ENCODE measurements at regions not wholly inside any gene's neighbourhood (a gene's known extent, or its start where the extent isn't known, plus 50 kb on each side); places are given as distances from the start of the nearest gene placed in this dataset.
"Not testable (repeated sequence)": the region's sequence is repeated elsewhere in the genome, so short reads cannot be mapped to it uniquely, and the experiment has no call there.

DNA sequence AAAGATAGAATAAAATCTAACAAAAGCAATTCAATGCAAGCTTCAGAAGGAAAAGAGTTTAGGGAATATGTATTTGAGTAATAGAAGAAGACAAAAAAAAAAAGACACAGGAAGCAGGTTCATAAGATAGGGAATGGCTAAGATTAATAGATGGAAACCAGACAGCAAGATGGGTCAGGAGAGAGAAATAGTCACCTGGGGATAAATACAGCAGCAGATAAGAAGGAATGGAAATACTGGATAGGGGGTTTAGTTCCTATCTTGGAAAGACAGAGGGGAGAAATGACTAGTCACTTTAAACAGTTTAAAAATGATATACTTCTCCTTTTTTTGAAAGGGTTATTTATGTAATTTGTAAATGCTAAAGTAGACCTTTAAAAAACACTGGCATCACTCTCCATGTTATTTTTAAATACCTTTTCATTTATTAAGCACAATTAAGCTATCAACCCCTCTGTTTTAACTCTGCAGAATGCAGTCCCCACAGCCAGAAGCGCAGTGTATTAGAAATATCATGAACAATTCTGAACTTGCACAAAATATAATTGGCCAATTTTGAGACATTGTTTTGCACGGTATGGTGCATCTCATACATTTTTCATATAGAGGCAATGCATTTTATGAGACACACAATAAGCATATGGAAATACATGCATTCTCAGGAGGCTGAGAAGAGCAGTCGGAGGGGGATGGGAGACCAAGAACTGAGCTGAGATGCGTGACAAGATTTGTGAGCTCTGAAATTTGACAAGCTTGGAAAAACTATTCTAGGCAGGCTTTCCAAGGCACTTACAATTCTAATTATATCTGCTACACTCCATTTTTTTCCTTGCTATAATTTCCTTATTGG, 303.4 kb upstream of the PRICKLE1 start:
- FAIRE-seq (no peak), DNase-seq (ENCODE audit: low spot score in 2 of 2) (no peak)

DNA sequence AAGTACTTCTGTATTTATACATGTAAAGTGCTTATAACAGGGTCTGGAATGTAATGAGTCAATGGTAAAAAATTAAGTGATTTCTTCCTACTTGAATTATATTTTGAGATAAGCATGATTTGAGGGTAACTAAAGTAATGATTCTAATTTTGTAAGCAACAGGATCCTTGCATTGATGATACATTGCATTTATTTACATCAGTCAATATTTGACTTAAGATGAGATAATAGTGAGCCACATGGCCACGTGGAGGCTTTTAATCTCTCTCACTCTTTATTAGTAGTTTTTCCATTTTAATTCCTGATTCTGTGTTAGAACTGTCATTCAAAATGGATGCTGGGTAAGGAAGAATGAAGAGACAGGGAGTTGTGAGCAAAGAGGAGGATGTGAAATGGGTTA, 298.1 kb upstream of the PRICKLE1 start:
- FAIRE-seq (no peak), DNase-seq (ENCODE audit: low spot score in 2 of 2) (no peak)

DNA sequence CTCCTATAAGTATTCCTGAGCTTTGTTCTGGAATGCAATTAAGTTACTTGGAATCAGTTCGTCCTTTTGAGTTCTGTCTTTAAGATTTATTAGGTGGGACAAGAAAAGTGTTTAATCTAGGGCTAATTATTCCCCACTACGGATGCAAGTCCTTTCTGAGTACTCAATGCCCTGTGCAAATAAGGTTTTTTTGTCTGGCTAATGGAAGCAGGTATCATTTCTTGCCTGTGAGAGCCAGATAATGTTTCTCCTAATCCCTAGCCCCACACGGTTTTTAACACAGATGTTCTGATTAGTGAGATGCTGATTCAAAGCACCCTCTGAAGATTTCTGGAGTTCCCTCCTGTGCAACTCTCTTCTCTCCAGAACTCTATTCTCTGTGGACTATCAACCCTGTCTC, 296.6 kb upstream of the PRICKLE1 start:
- FAIRE-seq, result no peak
- no peak for DNase-seq (ENCODE audit: low spot score in 2 of 2)

DNA sequence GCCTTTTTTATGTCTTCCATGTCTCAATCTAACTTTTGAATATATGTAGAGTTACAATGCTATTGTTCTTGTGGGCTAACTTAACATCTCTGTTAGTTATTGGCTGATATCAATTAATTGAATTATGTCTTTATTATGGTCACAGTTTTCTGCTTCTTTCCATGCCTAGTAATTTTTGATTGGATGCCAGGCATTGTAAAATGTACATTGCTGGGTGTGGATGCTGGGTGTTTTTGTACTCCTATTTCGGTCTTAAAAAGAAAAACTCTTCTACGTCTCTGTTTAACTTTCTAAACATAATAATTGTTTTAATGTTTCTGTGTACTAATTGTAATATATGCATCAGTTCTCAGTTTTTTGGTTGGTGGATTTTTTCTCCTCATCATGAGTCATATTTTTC, 296.1 kb upstream of the PRICKLE1 start:
- FAIRE-seq, result no peak
- no peak for DNase-seq (ENCODE audit: low spot score in 2 of 2)

DNA sequence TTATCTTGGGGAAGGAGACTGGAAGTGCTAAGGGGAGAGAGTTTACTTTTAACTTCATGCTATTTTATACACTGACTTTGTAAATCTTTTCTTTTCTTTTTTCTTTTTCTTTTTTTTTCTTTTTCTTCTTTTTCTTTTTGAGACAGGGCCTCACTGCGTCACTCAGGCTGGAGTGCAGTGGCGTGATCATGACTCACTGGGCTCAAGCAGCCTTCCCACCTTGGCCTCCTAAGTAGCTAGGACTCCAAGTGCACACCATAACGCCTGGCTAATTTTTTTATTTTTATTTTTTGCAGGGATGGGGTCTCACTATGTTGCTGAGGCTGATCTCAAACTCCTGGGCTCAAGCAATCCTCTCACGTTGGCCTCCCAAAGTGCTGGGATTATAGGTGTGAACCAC, 294.6 kb upstream of the PRICKLE1 start:
- DNase-seq (ENCODE audit: low spot score in 2 of 2) (no peak), FAIRE-seq (no peak)

DNA sequence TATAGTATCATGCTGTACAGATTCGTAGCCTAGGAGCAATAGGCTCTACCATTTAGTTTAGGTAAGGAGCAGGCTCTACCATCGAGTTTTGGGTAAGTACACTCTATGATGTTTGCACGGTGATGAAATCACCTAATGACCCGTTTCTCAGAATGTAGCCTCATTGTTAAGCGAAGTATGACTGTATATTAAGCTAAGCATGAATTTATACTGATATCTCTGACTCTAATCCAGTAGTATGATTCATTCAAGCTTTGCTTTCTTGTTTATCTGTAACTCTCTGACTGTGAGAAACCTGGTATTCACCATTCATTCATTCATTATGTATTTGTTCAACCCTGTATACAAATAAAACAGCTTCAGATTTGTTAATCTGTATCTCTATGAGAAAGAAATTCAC, 283.9 kb upstream of the PRICKLE1 start:
- no peak for DNase-seq (ENCODE audit: low spot score in 2 of 2)

DNA sequence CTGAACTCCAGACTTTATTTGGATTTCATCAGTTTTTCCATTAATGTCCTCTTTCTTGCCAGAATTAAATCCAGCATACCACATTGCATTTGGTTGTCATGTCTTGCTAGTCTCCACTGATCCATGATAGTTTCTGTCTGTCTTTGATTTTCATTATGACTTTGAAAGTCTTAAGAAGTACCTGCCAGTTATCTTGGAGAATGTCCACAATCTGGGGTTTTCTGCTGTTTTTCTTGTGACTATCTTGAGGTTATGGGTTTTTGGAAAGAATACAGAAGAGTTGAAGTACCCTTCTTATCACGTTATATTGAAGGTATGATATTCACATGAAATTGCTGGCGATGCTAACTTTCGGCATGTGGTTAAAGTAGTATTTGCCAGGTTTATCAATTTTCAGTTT, 282.3 kb upstream of the PRICKLE1 start:
- FAIRE-seq, result no peak
- DNase-seq (ENCODE audit: low spot score in 2 of 2), result no peak

More for the DNA sequence above, 283.9 kb upstream of the PRICKLE1 start:
- FAIRE-seq, result no peak

DNA sequence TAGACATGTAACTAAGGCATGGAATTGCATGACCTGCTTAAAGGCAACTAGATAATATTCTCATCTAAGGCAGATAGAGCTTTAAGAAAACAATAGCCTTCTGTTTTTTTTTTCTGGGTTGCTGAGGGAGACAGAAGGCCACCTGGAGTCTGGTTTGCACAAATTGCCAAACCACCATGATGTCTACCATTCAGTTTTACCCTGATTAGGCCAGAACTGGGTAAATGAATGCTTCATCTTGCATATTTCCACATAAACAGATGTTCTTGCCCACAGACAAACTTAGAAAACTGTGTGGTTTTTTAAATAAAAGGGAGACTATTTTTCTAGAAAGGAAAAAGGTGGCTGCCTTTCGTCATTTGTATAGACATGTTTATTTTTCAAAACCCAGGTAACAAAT, 278.7 kb upstream of the PRICKLE1 start:
- DNase-seq (ENCODE audit: low spot score in 2 of 2) (no peak), FAIRE-seq (no peak)

DNA sequence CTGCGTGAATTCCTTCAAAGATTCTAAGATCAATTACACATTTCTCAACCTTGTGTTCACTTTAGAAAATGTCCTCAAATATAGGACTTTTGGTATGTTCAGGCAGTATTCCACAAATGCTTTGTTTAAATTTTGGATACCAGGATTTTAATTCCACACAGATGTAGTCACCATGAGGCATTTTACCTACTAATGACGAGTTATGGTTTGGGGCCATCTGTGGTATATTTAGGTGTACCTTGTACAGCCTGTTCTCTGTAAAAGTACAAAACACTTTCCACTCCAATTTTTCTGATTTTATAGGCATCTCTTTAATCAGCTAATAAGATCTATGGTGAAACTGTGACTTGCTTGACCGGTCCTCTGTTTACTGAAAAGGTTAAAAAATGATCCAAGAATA, 275.7 kb upstream of the PRICKLE1 start:
- FAIRE-seq, result no peak

DNA sequence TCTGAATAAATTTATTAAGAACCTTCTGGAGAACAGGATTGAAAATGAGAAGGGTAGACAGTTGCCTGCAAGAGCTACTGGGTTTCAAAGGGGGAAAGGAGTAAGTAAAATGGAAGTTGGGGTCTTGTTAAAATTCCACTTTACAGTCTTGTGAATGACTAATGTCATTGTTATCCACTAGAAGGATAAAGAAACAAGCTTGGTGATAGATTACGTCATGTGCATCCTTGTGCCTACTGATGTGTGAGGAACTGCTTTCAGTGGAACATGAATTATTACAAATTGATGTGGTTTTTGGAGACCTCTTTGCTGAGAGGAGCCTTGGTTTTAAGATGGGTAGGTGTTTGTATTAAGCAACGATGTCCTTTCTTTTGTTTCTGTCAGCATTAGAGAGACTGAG, 272.5 kb upstream of the PRICKLE1 start:
- DNase-seq (ENCODE audit: low spot score in 2 of 2), result no peak
- FAIRE-seq, result no peak

More for the DNA sequence above, 275.7 kb upstream of the PRICKLE1 start:
- no peak for DNase-seq (ENCODE audit: low spot score in 2 of 2)

DNA sequence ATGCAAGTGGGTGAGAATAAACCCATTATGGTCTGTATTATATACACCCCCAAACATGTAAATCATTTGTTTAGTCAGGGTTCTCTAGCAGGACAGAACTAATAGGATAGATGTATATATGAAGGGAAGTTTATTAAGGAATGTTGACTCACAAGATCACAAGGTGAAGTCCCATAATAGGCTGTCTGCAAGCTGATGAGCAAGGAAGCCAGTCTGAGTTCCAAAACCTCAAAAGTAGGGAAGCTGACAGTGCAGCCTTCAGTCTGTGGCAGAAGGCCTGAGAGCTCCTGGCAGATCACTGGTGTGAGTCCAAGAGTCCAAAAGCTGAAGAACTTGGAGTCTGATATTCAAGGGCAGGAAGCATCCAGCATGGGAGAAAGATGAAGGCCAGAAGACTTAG, 270.8 kb upstream of the PRICKLE1 start:
- not testable (repeated sequence) for FAIRE-seq; DNase-seq (ENCODE audit: low spot score in 2 of 2)

DNA sequence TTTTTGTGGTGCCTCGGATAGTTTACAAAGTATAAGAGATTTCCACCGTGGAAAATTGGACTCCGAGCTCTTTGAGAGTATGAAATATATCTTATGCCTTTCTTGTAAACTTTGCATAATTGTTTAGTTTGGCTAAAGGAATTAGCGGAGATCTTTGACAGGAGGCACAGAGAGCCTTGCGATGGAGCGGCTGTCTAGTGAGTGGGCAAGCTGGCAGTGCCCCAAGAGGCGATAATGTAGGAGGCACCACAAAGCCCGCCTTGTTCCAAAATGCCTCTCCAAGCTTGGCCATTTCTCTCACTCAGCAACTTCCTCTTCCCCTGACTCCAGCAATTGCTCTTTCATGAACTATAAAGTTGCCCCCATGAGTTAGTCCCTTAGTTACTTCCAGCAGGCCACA, 270.1 kb upstream of the PRICKLE1 start:
- FAIRE-seq (no peak), DNase-seq (ENCODE audit: low spot score in 2 of 2) (no peak)

DNA sequence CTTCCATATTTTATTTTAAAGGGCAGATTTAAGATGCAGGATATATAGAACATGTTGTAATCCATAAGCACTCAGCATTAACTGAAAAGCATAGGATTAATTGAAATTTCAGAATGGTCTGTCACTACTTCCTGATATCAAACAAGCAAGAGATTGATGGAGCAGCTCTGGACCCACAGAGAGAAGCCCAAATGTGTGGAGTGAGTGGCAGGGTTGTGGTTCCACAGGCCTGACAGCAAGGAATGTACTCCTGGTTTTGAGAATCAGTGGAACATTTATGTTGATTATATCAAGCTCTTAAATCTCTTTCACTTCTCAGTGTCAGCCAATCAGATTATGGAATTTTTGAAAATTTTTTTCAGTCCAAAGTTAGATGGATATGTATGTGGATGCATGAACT, 267.6 kb upstream of the PRICKLE1 start:
- DNase-seq (ENCODE audit: low spot score in 2 of 2) (no peak), FAIRE-seq (no peak)

DNA sequence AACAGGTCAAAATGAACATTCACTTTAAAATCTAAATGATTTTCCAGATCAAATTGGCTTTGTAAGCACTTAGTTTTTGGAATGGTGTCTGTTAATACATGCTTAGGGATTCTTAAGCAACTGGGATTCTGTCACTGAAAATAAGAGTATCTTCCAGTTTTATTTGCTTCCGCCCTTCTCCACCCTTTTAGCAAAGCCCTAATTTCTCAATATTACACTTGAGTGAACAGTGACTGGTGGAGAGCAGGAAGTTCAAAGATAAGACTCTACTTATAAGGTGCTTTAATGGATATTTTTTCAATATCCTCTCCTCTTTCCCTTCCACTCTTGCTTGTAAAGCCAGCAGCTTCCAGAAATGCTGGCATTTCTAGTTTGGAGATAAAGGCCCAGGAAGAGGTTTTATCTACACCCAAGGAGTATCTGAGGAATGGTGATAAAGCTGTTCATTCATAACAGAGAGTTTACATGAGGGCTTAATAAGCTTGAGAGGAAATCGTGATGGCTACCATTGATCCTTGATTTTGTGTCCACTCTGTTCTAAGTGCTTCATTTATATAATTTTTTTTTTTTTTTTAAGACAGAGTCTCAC, 265.9 kb upstream of the PRICKLE1 start:
- FAIRE-seq (no peak), DNase-seq (ENCODE audit: low spot score in 2 of 2) (no peak)

DNA sequence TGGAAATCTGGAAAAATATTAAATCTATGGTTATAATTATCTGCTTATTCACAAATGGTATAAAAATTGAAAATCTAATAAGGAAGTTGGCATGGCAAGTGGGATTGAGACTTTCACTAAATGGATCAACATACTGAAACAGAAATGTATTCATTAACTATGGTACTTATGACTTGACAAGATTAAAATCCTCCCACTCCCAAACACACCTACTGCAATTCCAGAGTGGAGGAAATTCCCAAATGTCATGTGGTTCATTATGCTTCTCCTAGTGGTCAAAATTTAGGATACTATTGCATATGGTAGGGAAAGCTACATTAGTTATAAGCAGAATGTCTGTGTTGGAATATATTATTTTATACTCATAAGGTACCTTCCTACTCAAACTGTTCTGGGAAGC, 265.3 kb upstream of the PRICKLE1 start:
- no peak for FAIRE-seq

DNA sequence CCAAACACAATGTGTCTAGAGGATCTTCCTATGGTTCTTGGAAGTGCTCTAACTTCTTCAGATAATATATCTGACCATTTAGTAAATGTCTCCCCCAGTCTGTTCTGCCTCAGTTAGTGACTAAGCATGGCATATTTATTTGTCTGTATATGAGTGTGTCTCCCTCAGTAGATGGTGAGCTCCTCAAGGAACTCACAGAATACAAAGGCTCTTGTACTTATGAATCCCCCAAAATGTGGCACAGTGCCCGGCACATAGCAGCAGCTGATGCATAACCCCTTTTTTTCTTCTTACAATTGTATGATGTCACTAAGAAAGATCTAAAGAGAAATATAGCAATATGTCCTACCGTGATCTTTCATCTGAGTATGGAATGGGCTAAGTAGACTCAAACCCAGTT, 264.7 kb upstream of the PRICKLE1 start:
- DNase-seq (ENCODE audit: low spot score in 2 of 2) (no peak), FAIRE-seq (no peak)

More for the DNA sequence above, 265.3 kb upstream of the PRICKLE1 start:
- DNase-seq (ENCODE audit: low spot score in 2 of 2), result no peak

DNA sequence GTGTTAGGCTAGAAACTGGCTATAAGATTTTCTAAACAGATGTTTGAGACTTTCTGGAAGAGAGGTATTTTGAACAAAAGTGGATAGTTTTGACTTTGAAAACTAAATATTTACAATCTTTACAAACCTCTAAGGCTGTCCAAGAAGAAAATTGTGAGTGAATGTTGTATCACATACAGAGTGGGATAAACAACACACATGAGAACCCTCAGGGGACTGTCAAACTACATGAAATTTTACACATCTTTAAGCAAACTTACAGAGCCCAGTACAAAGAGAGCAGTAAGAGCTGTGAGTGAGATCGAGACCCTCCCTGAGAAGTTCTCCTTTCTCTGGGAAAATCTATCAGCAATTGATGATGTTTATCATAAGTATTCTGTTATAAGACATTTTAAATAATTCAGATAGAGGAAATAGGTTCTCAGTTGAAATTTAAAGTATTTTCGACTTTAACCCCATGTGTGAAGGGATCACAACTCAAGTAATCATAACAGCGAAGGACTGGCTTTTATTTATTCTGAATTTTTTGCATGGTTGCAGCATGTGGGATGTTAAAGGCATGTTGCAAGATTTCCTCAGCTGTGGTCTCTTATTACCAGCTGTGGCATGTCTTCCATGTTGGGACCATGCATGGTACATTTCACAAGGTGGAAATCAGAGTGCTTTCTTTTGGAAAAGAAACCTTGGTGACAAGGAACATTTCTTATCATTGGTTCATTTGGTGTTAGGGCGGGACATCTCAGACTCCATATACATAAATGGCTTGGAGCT, 264.0 kb upstream of the PRICKLE1 start:
- no peak for FAIRE-seq
- DNase-seq (ENCODE audit: low spot score in 2 of 2), result no peak

DNA sequence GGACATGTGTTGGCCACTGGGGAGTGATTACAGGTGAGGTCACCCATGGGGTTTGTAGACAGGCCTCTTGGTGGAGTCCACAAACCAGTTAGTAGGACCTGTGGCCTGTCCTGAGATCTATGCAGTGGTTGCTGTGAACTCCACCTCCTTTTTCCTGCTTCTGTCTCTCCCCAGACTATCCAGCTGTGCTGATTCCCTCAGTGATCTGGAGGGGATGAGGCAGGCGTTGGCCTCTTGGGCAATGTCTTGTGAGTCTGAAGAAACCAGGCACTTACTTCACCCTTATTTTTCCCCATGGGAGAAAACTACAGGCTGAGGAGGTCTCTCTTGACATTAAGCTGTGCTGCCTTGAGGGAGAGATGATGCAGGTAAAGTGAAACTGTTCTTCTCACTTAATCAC, 257.2 kb upstream of the PRICKLE1 start:
- FAIRE-seq, result no peak
- no peak for DNase-seq (ENCODE audit: low spot score in 2 of 2)

DNA sequence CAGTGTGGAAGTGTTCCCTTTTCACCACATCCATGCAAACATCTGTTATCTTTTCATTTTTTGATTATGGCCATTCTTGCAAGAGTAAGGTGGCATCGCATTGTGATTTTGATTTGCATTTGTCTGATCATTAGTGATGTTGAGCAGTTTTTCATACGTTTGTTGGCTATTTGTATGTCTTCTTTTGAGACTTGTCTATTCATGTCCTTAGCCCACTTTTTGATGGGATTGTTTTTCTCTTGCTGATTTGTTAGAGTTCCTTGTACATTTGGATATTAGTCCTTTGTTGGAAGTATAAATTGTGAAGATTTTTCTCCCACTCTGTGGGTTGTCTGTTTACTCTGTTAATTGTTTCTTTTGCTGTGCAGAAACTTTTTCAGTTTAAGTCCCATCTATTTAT, 244.5 kb upstream of the PRICKLE1 start:
- FAIRE-seq (no peak), DNase-seq (ENCODE audit: low spot score in 2 of 2) (no peak)

DNA sequence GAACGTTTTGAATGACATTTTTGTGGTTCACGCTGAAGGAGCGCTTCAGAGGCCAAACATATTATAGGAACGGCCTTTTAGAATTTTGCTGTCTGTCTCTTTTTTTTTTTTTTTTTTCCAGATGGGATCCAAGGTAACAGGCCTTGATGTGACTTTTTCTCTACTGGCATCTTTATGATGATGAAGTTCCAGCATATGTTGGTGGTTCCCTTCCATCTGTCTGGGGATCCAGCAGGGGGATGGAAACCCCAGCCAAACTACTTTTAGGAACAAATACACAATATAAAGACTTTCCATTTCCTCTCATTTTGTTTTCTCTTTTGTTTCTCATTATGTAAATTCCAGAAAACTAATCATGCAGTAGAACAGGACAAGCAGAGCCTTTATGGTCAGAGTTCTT, 239.3 kb upstream of the PRICKLE1 start:
- DNase-seq (ENCODE audit: low spot score in 2 of 2) (no peak), FAIRE-seq (no peak)

DNA sequence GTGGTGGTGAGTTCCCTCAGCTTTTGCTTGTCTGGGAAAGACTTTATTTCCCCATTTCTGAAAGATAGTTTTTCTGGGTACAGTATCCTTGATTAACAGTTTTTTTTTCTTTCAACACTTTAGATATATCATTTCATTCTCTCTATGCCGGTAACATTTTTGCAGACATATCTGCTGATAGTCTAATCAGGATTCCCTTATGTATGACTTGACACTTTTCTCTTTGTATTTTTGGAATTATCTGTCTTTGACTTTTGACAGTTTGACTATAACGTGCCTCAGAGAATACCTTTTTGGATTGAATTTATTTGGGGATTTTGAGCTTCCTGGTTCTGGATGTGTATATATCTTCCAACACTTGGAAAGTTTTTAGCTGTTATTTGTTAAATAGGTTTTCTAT, 234.8 kb upstream of the PRICKLE1 start:
- DNase-seq (ENCODE audit: low spot score in 2 of 2) (no peak), FAIRE-seq (no peak)

DNA sequence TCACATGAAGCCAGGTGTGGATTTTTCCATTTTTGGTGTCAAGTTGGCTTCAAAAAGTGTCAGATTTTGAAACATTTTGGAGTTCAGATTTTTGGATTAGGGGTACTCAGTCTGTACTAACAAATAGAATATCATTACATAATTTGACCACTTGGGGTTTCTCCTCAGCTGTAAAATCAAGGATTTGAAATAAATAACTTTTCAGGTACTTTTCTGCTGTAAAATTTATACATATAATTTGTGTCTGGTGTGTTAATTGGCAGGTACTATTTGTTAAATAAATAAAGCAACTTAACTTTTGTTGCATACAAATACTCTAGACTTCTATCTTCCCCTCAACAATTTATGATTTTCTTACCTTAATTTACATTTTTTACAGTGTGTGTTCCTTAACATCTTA, 234.1 kb upstream of the PRICKLE1 start:
- FAIRE-seq (no peak), DNase-seq (ENCODE audit: low spot score in 2 of 2) (no peak)
